K562 (cell line): ENCODE measurements at regions not wholly inside any gene's neighbourhood (a gene's known extent, or its start where the extent isn't known, plus 50 kb on each side); places are given as distances from the start of the nearest gene placed in this dataset.

Experiments
- ATF3 ChIP-seq, 2 experiments: fragments of 450-650 bp in 1 of 2; sonication (generic) in 1 of 2; formaldehyde crosslinking in 1 of 2; IDR thresholded peaks in 1 of 2; conservative IDR thresholded peaks in 1 of 2; 2 replicates each; pipeline versions ENCODE4 v1.6.1 to v1.8.1; 2016 to 2023; ENCODE audit warnings: mild to moderate bottlenecking in 2 of 2, moderate library complexity in 2 of 2, inconsistent platforms in 1 of 2, missing genetic modification reagents in 1 of 2
- BRF2 ChIP-seq: IDR thresholded peaks from 3 replicates; pipeline ENCODE4 v1.6.1; 2011; ENCODE audit warnings: borderline replicate concordance, mild to moderate bottlenecking; ENCODE audit not compliant: insufficient read length, insufficient read depth
- CLOCK ChIP-seq: fragments of 250-450 bp; sonication (Bioruptor Pico); IDR thresholded peaks from 2 replicates; pipeline ENCODE4 v1.4.0; 2020; ENCODE audit warnings: mild to moderate bottlenecking, moderate library complexity, borderline replicate concordance
- CTCF ChIP-seq, 3 experiments: IDR thresholded peaks in 2 of 3; conservative IDR thresholded peaks in 1 of 3; 2 replicates each; pipeline ENCODE4 v1.5.1; 2011 to 2012; ENCODE audit warnings: low read length in 3 of 3, mild to moderate bottlenecking in 3 of 3, control low read depth in 2 of 3, improper control_type of control experiment in 1 of 3, inconsistent platforms in 1 of 3, low read depth in 1 of 3, mixed read lengths in 1 of 3, moderate library complexity in 1 of 3; ENCODE audit not compliant: insufficient read depth in 2 of 3
- ETS1 ChIP-seq: conservative IDR thresholded peaks from 2 replicates; pipeline ENCODE4 v1.6.1; 2011; ENCODE audit warnings: low read depth, mild to moderate bottlenecking, low read length; ENCODE audit not compliant: control insufficient read depth
- MTA3 ChIP-seq: fragments of 450-650 bp; formaldehyde crosslinking; IDR thresholded peaks from 2 replicates; pipeline ENCODE4 v1.6.1; 2017; ENCODE audit warnings: mild to moderate bottlenecking, borderline replicate concordance
- NKRF ChIP-seq: fragments of 450-650 bp; IDR thresholded peaks from 2 replicates; pipeline ENCODE4 v1.6.1; 2016; ENCODE audit warnings: borderline replicate concordance
- TFAM ChIP-seq: fragments of 250-450 bp; sonication (Bioruptor Pico); conservative IDR thresholded peaks from 2 replicates; pipeline ENCODE4 v1.5.0; 2021; ENCODE audit warnings: mild to moderate bottlenecking, moderate library complexity

GRCh38 chr2:205848601-205849000, 166.3 kb downstream of the NRP2 start:
- TF ChIP-seq NKRF = no peak
- TF ChIP-seq TFAM (CRISPR knock-in tag) = no peak
- TF ChIP-seq CTCF (IDR thresholded peaks at IDR 0.05 in 2 of 3, conservative IDR thresholded peaks at IDR 0.05 in 1 of 3; ENCODE audit: insufficient read depth in 2 of 3, low read depth in 1 of 3, low read length in 3 of 3) = no peak
- no peak for TF ChIP-seq MTA3
- no peak for TF ChIP-seq ETS1
- TF ChIP-seq CLOCK = no peak
- TF ChIP-seq ATF3 (IDR thresholded peaks at IDR 0.05) = no peak
- no peak for TF ChIP-seq ATF3 (CRISPR knock-in tag; conservative IDR thresholded peaks at IDR 0.05)
- TF ChIP-seq BRF2 = no peak
